ENCODE measurements at regions not wholly inside any gene's neighbourhood (a gene's known extent, or its start where the extent isn't known, plus 50 kb on each side); places are given as distances from the start of the nearest gene placed in this dataset.

DNA sequence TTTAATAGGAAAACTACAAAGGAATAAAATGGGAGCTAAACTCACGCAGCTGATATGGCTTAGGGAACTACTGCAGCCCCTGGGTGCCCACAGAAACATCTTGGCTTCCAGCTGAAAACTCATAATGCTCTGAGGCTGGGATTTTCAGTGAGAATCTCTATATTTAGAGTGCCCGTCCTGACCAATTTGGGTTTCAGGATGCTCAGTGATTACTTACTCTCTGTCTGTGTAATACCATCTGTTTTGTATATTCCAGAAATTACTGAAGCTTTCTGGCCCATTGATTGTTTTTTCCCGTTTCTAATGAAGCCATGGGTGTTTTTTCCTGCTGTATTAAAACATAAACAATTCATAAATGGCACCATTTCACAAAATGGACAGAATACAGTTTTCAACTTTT, 50.6 kb upstream of the ZNF385D start:
- DNase-seq, result no peak

DNA sequence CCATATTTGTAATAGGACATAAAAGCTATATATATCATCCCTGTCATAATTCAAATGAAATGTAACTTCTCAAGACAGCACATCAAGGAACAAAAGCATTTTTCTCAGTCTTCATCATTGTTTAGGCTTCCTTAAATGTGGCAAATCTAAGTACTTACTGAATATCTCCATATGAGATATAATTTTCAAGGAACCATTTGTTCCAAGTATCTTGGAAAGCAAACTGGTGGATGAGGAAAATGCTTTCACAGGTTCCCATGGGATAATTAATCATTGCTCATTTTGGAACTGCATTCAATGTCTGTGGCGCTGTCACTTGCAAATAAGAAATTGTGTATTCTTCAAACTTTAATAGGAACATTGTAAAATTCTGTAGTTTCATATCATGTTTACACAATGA, 52.6 kb upstream of the ZNF385D start:
- DNase-seq, result no peak

DNA sequence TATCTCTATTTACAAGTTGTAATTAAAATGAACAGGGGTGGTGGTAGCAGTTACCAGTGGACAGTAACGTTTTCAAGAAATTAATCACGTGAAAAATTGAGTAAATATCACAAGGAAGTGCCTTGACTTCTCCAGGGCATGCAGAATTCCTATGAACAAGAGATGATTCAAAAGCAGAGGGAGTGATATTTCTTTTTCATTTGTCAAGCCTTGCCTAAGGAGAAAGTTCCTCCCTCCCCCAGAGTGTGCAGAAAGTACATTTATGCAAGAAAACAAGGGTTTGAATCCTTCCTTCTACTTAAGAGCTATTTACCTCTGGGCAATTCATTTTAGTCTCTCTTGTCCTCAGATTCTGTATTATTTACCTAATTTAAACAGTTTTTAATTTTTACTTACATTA, 53.3 kb upstream of the ZNF385D start:
- no peak for DNase-seq

DNA sequence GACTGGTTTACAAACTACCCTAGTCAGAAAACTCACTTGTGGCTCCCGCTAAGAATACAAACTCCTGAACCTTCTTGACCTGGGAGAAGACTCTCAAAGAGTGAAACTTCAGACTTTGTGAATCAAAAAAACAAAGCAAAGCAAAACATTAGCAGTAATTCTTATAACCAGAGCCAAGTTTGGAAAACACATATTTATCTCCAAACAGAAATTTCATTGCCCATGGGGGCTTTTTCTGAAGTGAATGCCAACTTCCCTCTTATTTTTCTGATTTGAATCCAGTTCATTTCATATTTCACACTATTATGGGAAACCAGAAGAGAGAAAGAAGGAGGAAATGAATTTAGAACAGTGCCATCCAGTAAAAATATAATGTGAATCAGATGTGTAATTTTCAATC, 55.7 kb upstream of the ZNF385D start:
- DNase-seq, result no peak

DNA sequence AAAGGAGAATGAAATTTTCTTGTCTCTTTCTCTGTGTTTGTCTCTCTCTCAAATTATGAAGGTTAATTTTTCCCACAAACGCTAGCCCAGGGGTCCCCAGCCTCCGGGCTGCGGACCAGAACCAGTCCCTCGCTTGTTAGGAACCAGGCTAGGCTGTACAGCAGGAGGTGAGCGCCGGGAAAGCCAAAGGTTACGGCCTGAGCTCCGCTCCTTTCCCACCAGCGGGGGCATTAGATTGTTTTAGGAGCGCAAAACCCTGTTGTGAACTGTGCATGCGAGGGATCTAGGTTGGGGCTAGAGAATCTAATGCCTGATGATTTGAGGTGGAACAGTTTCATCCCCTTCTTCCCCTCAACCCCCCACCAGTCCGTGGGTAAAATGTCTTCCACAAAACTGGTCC, 74.7 kb upstream of the ZNF385D start:
- DNase-seq, result no peak

DNA sequence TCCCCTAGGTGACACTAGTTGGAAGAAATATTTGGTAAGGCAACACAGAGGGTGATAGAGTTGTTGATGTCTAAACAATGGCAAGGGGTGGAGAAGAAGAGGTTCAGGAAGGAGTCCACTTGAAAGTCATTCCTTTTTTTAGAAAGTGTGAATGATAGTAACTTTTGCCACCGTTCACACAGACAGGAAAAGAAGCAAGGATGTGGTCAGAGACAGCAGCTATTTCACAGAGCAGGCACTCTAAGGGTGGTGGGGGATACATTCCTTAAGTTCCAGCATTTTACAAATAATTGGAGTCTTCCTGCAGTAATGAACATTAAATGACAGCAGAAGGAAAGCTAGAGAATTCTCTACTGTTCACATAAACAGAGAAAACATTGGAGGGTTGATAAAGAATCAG, 75.4 kb upstream of the ZNF385D start:
- no peak for DNase-seq

DNA sequence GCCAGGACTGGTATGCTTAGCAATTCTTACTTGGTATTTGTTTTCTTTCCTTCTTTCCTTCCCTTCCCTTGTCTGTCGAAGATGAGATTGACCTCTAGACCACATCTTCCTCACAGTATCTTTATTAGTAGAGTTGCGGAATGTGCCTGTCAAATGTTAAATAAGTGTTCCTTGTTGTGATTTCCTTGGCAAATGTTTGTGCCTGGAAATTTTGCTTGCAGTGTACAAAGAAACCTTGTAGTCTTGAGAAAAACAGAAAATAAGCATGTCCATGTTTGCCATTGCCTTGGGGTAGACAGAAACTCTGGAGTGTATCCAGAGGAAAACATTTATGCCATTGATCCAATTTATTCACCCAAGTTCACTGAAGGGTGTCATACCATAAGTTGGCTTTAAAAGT, 79.5 kb upstream of the ZNF385D start:
- no peak for DNase-seq

DNA sequence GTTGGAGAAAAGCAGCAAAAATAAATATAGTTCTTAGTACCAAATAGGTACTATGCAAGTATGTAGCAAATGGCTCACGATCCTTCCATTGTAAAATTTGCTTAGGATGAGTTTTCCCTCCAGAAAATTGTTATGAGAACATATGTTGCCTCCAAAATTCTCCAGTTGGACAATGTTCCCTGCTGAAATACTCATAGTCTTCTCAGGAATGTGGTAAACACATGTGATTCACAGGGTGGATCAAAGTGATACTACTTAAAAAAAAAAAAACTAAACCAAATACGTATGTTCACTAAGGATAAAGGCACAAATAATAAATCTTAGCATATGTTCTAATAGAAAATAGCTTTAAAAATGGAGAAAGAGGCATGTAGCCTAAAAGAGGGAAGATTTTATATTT, 84.3 kb upstream of the ZNF385D start:
- no peak for DNase-seq

DNA sequence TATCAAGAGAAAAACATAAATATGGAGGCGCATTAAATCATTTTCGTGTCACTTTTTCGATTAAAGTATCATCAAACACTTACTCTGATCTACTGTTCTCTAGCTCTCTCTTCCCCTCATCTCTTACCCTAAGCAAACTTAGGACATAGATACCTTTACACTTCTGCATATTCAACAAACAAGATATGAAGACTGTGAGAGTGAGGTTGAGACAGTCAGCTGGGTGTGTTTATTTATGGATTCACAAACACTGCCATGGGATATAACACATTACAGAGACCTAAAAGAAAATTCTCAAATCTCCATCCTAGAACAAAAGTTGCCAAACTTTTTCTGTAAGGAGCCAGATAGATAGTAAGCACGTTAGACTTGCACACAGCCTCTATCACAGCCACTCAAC, 85.2 kb upstream of the ZNF385D start:
- no peak for DNase-seq

DNA sequence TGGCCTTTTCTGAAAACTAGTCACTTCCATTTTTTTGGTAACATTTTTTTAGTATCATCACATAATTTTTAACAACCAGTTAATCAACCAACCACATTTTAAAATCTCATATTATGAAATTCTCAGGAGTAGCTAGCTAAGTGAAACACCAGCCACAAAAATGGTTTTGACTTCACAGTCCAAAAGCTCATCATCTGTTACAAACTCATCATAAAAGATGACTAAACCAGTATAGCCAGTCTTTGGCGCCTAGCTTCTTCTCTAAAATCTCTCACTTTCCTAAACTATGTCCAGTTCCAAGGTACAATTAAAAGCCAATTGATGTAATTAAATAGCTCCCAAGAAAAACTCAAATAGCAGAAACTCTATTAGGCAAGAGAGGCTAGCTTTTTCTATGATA, 88.2 kb upstream of the ZNF385D start:
- no peak for DNase-seq

DNA sequence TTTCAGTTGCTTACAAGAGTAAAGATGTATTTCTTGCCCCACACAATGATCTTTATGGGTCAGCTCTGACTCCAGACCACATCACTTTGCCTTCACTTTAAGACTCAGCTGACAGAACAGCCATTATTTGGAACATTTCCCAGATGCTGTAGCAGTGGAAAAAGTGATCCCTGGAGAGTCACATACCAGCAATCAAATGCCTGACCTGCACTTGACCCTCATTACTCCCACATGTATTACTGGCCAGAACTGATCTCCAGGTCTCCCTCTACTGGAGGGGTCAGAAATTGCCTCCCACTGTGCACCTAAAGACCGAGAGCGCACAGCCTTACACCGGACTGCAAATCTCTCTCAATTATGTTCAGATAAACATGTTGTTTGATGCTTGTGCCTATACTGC, 88.6 kb upstream of the ZNF385D start:
- DNase-seq, result no peak

DNA sequence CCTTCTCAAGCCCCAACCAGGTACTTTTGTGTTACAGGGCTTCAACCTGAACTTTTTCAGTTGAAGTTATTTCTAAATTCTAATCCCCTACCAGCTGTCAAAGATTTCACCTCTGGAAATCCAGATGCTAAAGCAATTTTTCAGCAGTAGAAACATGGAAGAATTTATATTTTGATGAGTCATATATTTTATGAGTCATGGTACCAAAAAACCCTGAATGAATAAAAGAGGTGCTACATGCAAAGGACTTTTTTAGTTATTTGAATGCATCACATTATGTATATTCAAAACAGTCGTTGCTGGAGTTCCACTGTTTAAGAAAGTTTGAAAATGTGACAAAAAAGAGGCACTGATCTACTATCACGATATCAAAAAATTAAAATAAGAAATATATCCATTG, 96.0 kb upstream of the ZNF385D start:
- DNase-seq, result no peak

DNA sequence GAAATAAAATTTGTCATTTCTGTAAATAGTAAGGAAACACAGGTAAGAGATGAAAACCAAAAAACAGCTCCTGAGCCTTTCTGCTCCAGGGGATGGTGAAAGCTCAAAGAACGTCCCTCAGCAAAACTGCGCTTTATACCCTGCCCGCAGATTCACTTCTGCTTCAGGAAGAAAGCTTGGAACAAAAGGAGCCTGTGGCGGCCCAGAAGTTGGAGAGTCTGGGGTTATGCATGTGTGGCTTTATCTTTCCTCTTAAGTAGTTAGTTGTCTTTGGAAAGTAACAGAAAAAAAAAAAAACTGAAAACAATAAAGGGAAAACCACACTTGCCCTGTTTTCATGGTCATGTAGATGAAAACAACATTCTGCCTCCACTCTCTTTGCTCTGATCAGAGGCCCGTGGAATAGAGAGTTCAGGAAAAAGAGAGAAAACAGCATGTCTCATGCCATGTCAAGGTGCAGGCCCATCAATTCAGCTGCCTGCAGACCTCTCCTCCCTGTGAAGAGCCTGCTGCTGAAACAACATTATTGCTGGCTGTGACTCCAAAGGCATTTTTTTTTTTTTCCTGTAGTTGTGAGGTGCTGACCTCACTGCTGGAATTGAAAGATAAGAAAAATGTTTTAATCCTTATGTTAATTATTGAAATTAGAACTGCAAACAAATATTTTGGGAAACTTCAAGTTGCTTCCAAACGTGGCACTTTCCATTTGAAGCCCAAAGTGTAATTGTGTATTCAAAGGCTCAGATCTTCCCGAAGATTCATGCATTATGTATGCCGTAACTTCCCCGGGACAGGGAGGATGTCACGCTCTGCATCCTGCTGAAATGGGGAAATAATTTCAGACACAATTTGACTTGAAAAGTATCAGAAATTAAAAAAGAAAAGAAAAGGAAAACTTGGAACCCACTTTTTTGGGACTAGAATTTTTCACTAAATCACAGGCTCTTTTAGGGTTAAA, 108.4 kb upstream of the ZNF385D start:
- DNase-seq, result no peak

DNA sequence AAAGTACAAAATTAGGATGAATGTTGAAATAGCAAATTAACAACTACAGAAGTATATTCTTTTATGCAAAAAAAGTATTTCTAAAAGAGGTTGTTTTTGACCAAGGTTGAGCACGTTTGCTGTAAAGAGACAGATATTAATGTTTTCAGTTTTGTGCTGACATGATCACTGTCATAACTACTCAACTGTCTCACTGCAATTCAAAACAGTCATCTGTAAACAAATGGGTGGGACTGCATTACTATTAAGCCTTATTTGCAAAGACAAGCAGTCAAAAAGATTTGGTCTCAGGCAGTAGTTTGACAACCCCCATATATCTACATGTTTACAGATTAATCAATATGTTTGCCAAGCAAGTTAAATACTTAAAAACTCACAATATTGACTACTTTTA, 109.1 kb upstream of the ZNF385D start:
- no peak for DNase-seq

DNA sequence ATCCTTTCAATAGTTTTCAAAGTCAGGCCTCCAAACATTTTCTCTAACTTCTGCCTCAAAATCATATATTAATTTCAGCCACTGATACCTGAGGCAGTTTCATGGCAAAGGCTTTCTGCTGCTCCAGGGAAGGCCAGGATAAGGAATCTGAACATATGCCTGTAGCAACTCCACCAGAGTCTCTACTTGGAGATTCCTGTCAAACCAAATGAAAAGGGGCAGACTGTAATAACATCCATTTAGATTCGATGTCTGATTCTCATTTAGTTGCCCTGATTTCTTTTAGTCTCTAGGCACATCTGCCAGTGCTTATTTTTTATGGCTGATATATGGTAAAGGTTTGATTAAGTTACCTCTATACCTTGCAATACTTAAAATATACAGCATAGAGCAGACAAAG, 109.6 kb upstream of the ZNF385D start:
- no peak for DNase-seq

DNA sequence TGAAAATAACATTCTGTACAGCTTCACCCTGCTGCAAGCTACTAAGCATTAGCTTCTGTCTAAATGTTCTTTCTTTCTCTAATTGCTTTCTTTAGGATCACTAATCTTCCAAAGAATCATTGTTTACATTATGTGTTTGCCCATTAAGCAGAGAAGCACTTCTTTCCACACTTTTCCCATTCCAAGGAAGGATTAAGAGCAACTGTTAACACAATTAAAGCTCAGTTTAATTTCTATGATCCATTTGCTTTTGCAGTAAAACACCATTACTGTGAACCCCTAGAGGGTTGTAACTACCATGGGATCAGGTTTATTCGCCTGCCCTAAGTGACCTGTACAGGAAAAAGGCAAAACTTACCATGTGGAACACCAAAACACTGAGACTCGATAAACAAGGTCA, 125.8 kb upstream of the ZNF385D start:
- no peak for DNase-seq

DNA sequence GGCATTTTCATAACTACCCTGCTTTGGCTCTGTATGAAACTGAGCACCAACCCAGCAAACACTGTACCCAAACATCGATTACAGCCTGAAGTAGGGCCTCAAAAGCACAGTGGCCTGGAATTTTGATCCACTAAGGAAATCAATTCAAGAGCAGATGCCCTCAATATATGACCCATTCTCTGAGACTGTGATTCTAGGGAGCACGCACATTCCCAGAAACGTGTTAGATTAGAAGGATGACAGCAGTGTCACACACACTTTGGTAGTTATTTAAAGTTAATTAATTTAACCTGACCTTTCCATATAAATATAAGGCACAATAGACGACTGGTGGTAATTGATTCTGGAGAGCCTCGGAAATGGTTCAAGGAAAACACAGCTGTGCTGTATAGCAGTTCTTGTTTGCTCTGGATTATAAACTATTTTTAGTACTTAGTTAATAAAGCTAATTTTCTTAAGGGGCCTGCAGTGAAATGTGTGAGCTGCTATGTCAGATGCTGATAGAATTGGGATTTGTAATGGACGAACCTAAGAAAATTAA, 126.3 kb upstream of the ZNF385D start:
- no peak for DNase-seq

DNA sequence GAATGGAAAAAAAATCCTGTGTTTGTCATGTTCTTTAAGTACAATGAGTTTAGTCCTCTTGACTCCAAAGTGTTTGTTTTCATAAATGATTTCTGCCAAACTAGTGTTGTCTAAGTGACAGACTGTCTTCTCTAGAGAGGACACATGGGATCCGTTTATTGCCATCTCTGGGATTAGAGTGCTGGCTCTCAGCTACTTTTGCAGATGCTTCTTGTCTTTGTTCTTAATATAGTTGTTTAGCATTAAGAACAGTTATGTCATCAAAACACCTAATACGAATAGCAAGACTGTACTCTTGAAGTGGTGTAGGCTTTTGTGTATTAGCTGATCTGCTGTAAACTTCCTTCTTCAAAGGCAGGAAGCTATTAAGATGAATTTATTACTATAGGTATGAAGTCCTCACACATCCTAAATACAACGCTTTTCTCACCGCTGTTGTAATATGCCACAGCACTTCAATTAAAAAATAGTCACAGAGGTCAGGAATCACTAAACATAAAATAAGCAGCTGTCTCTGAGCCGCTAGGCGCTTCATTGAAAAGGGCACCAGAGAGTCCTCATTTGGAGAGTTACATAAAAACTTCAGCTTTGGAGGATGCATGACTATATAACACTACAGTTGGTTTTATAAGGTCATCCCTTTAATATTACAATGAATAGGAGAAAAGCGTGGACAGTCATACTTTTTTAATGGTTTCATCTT, 128.3 kb upstream of the ZNF385D start:
- DNase-seq, result no peak

DNA sequence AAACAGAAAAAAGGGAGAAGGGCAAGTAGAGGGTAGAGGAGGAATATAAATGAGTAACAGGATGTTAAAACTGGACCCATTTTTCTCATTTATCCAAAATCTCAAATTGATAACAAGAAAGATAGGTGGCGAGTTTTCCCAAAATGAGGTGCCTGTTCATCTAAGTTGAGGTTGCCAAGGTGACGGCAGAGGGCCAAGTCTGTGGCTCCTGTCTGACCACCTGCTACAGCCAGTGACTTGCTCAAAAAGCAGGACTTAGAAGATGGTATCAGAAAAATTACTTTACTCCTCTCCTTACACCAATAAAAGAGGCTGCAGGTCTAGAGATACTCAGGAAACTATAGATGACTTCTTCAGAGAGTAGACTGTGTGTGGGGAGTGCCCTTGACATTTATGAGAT, 137.6 kb upstream of the ZNF385D start:
- DNase-seq, result no peak

DNA sequence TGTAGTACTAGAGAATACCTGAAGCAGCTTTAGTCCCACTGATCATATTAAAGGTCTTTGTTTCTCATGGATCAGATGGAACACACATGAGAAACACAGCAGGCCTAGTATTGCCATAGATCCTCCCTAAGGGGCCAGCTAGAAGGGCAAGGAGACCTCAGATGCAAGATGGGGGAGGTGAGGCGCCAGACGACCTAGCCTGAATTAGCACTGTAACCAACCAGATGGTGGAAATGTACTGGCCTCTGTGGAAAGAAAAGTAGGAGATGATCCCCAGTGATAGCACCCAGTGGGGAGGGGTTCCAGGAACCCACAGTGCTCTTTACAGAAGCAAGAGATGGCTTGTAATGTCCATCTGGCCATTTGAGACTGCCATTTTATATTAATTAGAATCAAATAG, 138.2 kb upstream of the ZNF385D start:
- no peak for DNase-seq

DNA sequence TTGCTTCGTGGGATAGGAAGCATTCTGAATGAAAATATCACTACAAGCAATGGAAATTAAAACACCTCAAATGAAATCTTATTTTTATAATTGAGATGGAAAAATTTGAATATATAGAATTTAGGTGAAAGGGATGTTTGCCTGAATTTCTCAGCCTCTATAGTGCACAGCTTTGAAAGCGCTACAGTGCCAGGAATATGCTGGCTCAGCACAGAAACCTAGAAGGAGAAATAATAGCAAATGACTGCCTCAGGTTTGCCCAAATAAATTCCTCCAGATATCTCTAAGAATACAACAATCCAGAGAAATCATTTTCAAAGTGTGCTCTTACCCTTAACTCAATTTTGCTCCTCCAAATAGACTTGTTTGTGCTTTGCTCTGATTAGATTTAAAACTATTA, 141.1 kb upstream of the ZNF385D start:
- DNase-seq, result no peak

DNA sequence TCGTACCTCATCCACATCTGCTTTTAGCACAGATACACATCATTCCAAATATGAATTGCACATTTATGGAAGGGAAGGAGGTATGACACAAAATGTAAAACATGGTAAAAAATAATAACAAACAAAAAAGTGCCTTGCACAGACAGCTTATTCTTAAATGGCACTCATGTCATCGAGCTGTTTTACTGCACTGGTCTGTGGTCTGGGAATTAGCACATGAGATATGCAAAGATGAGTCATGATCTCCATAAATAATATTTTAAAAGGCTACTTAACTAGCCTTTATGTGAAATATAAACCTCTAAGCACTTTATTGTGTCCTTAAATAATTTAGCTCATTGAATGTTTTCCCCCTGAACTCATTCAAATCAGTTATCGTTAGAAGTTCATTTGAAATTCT, 142.2 kb upstream of the ZNF385D start:
- no peak for DNase-seq

DNA sequence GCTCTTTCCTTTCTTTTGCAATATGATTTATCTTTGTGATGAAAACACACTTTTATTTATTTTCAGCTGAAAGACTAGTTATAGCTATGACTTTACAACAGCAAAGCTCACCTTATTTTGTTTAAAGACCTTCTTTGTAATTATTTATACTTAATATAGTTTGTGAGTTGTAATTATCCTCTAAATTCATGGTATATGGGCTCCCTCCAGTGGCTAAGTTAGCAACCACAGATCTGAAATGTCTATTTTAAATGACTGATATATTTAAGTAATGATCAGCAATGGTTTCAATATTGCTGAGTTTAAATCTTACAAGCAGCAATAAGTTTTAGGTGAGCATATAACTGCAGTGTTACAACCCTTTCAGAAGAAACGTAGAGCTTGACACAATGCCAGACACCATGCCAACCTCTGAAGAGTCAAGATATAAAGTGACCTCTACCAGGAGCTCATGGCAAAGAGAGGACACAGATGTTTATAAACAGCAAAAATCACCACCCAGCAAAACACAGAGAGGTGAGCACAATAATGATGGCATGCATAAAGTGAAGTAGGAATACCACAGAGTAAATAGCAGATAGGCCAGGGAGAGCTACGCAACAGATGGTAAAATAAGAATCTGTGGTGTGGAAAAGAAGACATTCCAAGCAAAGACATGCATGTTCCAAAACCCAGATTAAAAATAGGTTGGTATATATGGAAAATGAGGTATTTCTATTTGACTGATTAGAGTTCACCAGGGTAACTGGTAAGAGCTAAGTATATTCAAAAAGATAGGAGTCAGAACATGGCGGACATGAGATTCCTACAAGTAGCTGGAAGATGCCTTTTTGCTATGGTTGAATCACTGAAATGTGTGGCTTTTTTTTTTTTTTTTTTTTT, 143.7 kb upstream of the ZNF385D start:
- no peak for DNase-seq
